ENCODE measurements at regions not wholly inside any gene's neighbourhood (a gene's known extent, or its start where the extent isn't known, plus 50 kb on each side); places are given as distances from the start of the nearest gene placed in this dataset.
"Not testable (repeated sequence)": the region's sequence is repeated elsewhere in the genome, so short reads cannot be mapped to it uniquely, and the experiment has no call there.

DNA sequence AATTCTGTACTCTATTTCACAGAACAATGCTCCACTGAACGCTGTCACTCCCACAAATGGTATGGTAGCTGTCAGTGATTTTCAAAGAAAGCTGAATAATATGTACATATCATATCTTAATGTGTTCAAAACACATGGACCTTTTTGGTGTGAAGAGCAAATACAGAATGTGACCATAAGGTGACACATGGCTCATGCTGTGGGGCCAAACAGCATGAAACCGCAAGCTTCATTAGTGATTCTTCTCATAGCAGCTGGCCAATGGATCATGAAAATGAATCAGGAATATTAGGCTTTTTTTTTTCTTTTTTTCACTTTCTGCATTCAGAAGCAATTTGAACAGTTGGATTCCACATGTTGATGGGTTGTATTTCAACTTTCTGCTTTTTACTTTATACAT is 54.9 kb upstream of the CDH9 start:
- TF ChIP-seq, protein P1, sequence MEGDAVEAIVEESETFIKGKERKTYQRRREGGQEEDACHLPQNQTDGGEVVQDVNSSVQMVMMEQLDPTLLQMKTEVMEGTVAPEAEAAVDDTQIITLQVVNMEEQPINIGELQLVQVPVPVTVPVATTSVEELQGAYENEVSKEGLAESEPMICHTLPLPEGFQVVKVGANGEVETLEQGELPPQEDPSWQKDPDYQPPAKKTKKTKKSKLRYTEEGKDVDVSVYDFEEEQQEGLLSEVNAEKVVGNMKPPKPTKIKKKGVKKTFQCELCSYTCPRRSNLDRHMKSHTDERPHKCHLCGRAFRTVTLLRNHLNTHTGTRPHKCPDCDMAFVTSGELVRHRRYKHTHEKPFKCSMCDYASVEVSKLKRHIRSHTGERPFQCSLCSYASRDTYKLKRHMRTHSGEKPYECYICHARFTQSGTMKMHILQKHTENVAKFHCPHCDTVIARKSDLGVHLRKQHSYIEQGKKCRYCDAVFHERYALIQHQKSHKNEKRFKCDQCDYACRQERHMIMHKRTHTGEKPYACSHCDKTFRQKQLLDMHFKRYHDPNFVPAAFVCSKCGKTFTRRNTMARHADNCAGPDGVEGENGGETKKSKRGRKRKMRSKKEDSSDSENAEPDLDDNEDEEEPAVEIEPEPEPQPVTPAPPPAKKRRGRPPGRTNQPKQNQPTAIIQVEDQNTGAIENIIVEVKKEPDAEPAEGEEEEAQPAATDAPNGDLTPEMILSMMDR (IDR thresholded peaks at IDR 0.05): no peak

DNA sequence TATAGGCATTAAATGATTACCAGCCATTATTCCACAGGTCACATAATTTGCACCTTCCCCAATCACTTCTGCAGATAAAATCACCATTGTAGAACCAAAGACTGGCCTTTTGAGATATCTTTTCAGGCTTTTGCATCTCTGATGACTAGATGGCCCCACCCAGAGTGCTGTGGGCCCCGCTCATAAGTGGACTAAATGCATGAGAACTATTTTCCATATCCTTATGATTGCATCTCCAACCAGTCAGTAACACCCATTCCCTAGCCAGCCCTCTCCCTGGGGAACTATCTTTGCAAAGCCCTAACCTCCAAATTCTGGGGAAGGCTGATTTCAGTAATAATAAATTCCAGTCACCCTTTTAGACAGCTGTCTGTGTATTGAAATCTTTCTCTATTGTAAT is 53.5 kb upstream of the CDH9 start:
- H3K9me3 ChIP-seq: no peaks in the 10 kb centered on the region
- H3K4me1 ChIP-seq: no peaks in the 10 kb centered on the region
- TF ChIP-seq, protein P1 (IDR thresholded peaks at IDR 0.05): no peak
- no peaks in the 10 kb centered on the region for H3K36me3 ChIP-seq
- no peak overlapping the region for H3K4me3 ChIP-seq
- DNase-seq (ENCODE audit: low spot score): no peak
- H3K27me3 ChIP-seq: no peaks in the 10 kb centered on the region
- H3K27ac ChIP-seq: no peak overlapping the region

More for the DNA sequence above, 54.9 kb upstream of the CDH9 start:
- H3K27me3 ChIP-seq: no peaks in the 10 kb centered on the region
- no peaks in the 10 kb centered on the region for H3K9me3 ChIP-seq
- no peak overlapping the region for H3K4me3 ChIP-seq
- DNase-seq (ENCODE audit: low spot score): no peak
- H3K4me1 ChIP-seq: no peaks in the 10 kb centered on the region
- H3K27ac ChIP-seq: no peak overlapping the region
- no peaks in the 10 kb centered on the region for H3K36me3 ChIP-seq

DNA sequence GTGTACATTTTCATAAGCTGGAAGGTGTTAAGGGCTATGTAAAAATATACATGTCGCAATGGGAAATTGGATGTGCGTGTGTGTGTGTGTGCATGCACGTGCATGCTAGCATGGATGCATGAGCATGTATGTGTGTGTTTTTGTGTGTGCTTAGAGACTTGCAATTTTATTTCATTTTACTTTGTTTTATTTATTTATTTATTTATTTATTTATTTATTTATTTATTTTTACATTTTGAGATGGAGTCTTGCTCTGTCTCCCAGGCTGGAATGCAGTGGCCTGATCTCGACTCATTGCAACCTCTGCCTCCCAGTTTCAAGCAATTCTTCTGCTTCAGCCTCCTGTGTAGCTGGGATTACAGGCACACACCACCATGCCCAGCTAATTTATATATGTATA is 50.4 kb upstream of the CDH9 start:
- not testable (repeated sequence) for H3K4me1 ChIP-seq; H3K27ac ChIP-seq; H3K4me3 ChIP-seq; H3K27me3 ChIP-seq; H3K9me3 ChIP-seq; DNase-seq (ENCODE audit: low spot score); H3K36me3 ChIP-seq
